ENCODE measurements at regions not wholly inside any gene's neighbourhood (a gene's known extent, or its start where the extent isn't known, plus 50 kb on each side); places are given as distances from the start of the nearest gene placed in this dataset.

DNA sequence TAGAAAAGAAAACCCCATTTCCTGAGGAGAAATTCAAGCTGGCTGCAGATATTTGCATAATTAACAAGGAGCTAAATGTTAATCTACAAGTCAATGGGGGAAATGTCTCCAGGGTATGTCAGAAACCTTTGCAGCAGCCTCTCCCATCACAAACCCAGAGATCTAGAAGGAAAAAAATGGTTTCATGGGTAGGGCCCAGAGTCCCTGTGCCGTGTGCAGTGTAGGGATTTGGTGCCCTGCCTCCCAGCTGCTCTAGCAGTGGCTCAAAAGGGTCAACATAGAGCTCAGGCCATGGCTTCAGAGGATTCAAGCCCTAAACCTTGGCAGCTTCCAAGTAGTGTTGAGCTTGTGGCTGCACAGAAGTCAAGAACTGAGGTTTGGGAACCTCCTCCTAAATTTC lies 290.2 kb upstream of the TMEFF2 start:
- H3K9ac ChIP-seq (replicated peaks in 1 of 4; ENCODE audit: extremely low read depth in 1 of 4, low read depth in 3 of 4, low read length in 3 of 4): no peak overlapping the region
- no peak overlapping the region for H4K91ac ChIP-seq (replicated peaks; ENCODE audit: insufficient read length, low read length)
- H2BK5ac ChIP-seq (ENCODE audit: low read depth, low read length): no peak overlapping the region
- no peak for FAIRE-seq
- no peak overlapping the region for H2AK5ac ChIP-seq (ENCODE audit: low read depth, low read length)
- WGBS, 2 experiments (ENCODE audit: extremely low coverage in 1 of 2, insufficient coverage in 1 of 2, insufficient read length in 1 of 2, insufficient replicate concordance in 2 of 2, low coverage in 1 of 2, low lambda C conversion rate in 2 of 2, missing lambda C conversion rate in 1 of 2): 92% methylated on average over 1 of the region's 1 CpG; no CpG with 5 or more reads in 1 of the 2 experiments
- no peak overlapping the region for H3K27ac ChIP-seq (ENCODE audit: low read depth, low read length)
- no peak for DNase-seq (ENCODE audit: low read depth in 1 of 2, low spot score in 2 of 2)
- H3K27me3 ChIP-seq (replicated peaks in 1 of 4; ENCODE audit: control insufficient read depth in 3 of 4, extremely low read depth in 1 of 4, insufficient read depth in 3 of 4, low read length in 3 of 4): no peaks in the 10 kb centered on the region
- H3K14ac ChIP-seq (ENCODE audit: insufficient read length): no peak overlapping the region
- H2BK20ac ChIP-seq (ENCODE audit: low read length): no peak overlapping the region; the same call in 1 of the 2 replicates
- no peaks in the 10 kb centered on the region for H4K20me1 ChIP-seq (replicated peaks in 1 of 2; ENCODE audit: control insufficient read depth in 1 of 2, insufficient read depth in 2 of 2, low read length in 2 of 2)
- no peaks in the 10 kb centered on the region for H3K9me3 ChIP-seq (ENCODE audit: insufficient read depth in 2 of 2, low read depth in 1 of 2, low read length in 1 of 2)
- ChIA-PET POLR2A (ENCODE audit: partially characterized antibody) (no interaction called here), CTCF (ENCODE audit: partially characterized antibody) (no interaction called here)
- H3K79me1 ChIP-seq (ENCODE audit: low read depth, low read length): no peaks in the 10 kb centered on the region
- H3K23me2 ChIP-seq (ENCODE audit: low read depth, low read length): no peaks in the 10 kb centered on the region
- no peak overlapping the region for H3K4me3 ChIP-seq (ENCODE audit: extremely low read depth in 1 of 4, insufficient read depth in 2 of 4, low read depth in 3 of 4, low read length in 4 of 4)
- no peak for TF ChIP-seq RNF2 (IDR thresholded peaks at IDR 0.05; ENCODE audit: borderline replicate concordance, low read depth, low read length, missing control alignments, poor library complexity, severe bottlenecking)
- no peak for TF ChIP-seq HDAC2 (IDR thresholded peaks at IDR 0.05; ENCODE audit: borderline replicate concordance in 1 of 2, low read depth in 2 of 2, low read length in 2 of 2)
- TF ChIP-seq FOSL1 (IDR thresholded peaks at IDR 0.05; ENCODE audit: insufficient read depth, low read depth, low read length): no peak
- TF ChIP-seq BACH1 (IDR thresholded peaks at IDR 0.05; ENCODE audit: low read length): no peak
- no peak for TF ChIP-seq CHD1 (IDR thresholded peaks at IDR 0.05; ENCODE audit: low read depth, low read length)
- no peak for TF ChIP-seq EGR1 (IDR thresholded peaks at IDR 0.05; ENCODE audit: borderline replicate concordance, low read depth, low read length)
- no peak for TF ChIP-seq RXRA (IDR thresholded peaks at IDR 0.05; ENCODE audit: insufficient read depth, low read depth, low read length)
- H4K5ac ChIP-seq (ENCODE audit: insufficient read length, low read depth, low read length): no peak overlapping the region
- H2BK15ac ChIP-seq (ENCODE audit: low read length): no peak overlapping the region
- no peak overlapping the region for H3K23ac ChIP-seq (ENCODE audit: insufficient read length)
- no peak overlapping the region for H3K4me2 ChIP-seq (ENCODE audit: insufficient read depth in 1 of 2, low read depth in 2 of 2, low read length in 2 of 2)
- 0 out of 2 replicates have a peak overlapping the region, but pooled peaks have one; percentile 80 for H2AFZ ChIP-seq (ENCODE audit: low read length)
- H4K8ac ChIP-seq (ENCODE audit: extremely low read depth, insufficient read depth, low read length): no peak overlapping the region
- no peak overlapping the region for H2BK12ac ChIP-seq (ENCODE audit: low read depth, low read length)
- H3K4me1 ChIP-seq (replicated peaks in 1 of 4; ENCODE audit: control insufficient read depth in 3 of 4, insufficient read depth in 4 of 4, low read length in 3 of 4): peaks cover 0 to 2% (median 1%) of the 10 kb centered on the region in 4 experiments; a peak in 2 of 7 replicates
- no peak overlapping the region for H2BK120ac ChIP-seq (replicated peaks; ENCODE audit: low read depth, low read length)
- no peaks in the 10 kb centered on the region for H3K36me3 ChIP-seq (ENCODE audit: control insufficient read depth in 2 of 4, insufficient read depth in 4 of 4, low read length in 3 of 4)
- H3K4ac ChIP-seq (replicated peaks; ENCODE audit: insufficient read length, low read depth, low read length): no peak overlapping the region
- H3K18ac ChIP-seq (ENCODE audit: extremely low read depth, low read length): no peak overlapping the region
- no peaks in the 10 kb centered on the region for H3K79me2 ChIP-seq (ENCODE audit: control insufficient read depth in 1 of 2, insufficient read depth in 2 of 2, low read length in 2 of 2)
- H3K56ac ChIP-seq (replicated peaks; ENCODE audit: insufficient read length, low read depth, low read length): no peak overlapping the region
